ENCODE measurements at regions not wholly inside any gene's neighbourhood (a gene's known extent, or its start where the extent isn't known, plus 50 kb on each side); places are given as distances from the start of the nearest gene placed in this dataset.

GRCh38 chr3:117619805-117620204 is 910.2 kb downstream of the TUSC7 start:
- ATAC-seq: no peak
- Histone ChIP-seq H3K79me2 (replicated peaks; ENCODE audit: insufficient read depth) (no peaks in the 10 kb centered on the region), H3K4me2 (no peak overlapping the region), H3K36me3 (ENCODE audit: insufficient read depth) (no peaks in the 10 kb centered on the region), H3K27ac (ENCODE audit: low read depth) (no peak overlapping the region), H2AFZ (no peak overlapping the region), H3K4me1 (ENCODE audit: insufficient read depth) (peaks cover 6% of the 10 kb centered on the region; the same call in 1 of the 2 replicates), H3K4me3 (no peak overlapping the region), H4K20me1 (replicated peaks; ENCODE audit: insufficient read depth) (no peaks in the 10 kb centered on the region), H3K27me3 (ENCODE audit: insufficient read depth) (no peaks in the 10 kb centered on the region), H3K9me2 (ENCODE audit: insufficient read depth) (no peaks in the 10 kb centered on the region), H3F3A (replicated peaks; ENCODE audit: low read depth) (no peaks in the 10 kb centered on the region)
- no peak overlapping the region for H3K4me3 Mint-ChIP-seq
- H3K27ac Mint-ChIP-seq: no peak overlapping the region
- H3K36me3 Mint-ChIP-seq (ENCODE audit: low read depth): no peaks in the 10 kb centered on the region
- no peak for DNase-seq (ENCODE audit: low spot score)
- peaks cover 8% of the 10 kb centered on the region for H3K4me1 Mint-ChIP-seq
- TF ChIP-seq, protein P1, sequence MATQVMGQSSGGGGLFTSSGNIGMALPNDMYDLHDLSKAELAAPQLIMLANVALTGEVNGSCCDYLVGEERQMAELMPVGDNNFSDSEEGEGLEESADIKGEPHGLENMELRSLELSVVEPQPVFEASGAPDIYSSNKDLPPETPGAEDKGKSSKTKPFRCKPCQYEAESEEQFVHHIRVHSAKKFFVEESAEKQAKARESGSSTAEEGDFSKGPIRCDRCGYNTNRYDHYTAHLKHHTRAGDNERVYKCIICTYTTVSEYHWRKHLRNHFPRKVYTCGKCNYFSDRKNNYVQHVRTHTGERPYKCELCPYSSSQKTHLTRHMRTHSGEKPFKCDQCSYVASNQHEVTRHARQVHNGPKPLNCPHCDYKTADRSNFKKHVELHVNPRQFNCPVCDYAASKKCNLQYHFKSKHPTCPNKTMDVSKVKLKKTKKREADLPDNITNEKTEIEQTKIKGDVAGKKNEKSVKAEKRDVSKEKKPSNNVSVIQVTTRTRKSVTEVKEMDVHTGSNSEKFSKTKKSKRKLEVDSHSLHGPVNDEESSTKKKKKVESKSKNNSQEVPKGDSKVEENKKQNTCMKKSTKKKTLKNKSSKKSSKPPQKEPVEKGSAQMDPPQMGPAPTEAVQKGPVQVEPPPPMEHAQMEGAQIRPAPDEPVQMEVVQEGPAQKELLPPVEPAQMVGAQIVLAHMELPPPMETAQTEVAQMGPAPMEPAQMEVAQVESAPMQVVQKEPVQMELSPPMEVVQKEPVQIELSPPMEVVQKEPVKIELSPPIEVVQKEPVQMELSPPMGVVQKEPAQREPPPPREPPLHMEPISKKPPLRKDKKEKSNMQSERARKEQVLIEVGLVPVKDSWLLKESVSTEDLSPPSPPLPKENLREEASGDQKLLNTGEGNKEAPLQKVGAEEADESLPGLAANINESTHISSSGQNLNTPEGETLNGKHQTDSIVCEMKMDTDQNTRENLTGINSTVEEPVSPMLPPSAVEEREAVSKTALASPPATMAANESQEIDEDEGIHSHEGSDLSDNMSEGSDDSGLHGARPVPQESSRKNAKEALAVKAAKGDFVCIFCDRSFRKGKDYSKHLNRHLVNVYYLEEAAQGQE (IDR thresholded peaks at IDR 0.05; ENCODE audit: unreplicated experiment): no peak
- no peak for TF ChIP-seq ZNF114 (CRISPR knock-in tag; IDR thresholded peaks at IDR 0.05)
- TF ChIP-seq CREB1 (CRISPR knock-in tag; IDR thresholded peaks at IDR 0.05; ENCODE audit: low read depth): no peak
- TF ChIP-seq STAT1 (IDR thresholded peaks at IDR 0.05; ENCODE audit: unreplicated experiment): no peak
- H3K9me3 Mint-ChIP-seq: no peaks in the 10 kb centered on the region
- H3K27me3 Mint-ChIP-seq (ENCODE audit: insufficient read depth, low read depth, poor library complexity): no peaks in the 10 kb centered on the region

DNA sequence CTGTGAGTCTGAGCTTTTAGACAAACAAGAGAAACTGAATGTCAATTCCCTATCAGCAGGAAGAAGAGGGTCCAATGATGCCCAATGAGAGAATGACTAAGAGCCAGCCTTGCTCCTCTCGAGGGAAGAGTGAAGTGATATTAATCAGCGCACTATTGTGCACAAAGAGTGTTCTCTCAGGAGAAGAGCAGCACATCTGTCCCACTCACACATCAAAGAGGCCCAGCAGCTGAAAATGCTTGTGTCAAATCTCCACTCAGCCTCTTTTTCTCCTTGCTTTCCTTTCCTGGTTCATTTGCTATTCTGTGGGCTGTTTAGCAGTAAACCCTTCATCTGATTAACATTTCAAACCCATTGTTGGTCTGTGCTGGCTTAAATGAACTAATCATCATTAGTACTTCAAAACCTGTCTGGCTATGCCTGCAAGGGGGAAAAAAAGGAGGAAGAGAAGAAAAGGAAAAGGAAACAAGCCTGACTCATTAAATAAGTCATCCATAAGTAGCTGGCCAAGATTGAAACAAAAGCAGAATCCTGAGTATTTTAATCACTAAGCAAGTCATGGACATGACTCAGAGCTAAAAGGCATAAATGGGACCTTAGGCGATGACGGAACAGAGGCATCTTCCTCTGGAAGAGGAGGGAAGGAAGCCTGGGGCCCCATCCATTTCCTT is 912.7 kb downstream of the TUSC7 start:
- H3K27me3 Mint-ChIP-seq (ENCODE audit: insufficient read depth, low read depth, poor library complexity): no peaks in the 10 kb centered on the region
- no peak for TF ChIP-seq EZH2phosphoT487 (IDR thresholded peaks at IDR 0.05; ENCODE audit: unreplicated experiment)
- no peak for TF ChIP-seq POLR2AphosphoS5 (IDR thresholded peaks at IDR 0.05; ENCODE audit: low read depth)
- TF ChIP-seq, protein P2, sequence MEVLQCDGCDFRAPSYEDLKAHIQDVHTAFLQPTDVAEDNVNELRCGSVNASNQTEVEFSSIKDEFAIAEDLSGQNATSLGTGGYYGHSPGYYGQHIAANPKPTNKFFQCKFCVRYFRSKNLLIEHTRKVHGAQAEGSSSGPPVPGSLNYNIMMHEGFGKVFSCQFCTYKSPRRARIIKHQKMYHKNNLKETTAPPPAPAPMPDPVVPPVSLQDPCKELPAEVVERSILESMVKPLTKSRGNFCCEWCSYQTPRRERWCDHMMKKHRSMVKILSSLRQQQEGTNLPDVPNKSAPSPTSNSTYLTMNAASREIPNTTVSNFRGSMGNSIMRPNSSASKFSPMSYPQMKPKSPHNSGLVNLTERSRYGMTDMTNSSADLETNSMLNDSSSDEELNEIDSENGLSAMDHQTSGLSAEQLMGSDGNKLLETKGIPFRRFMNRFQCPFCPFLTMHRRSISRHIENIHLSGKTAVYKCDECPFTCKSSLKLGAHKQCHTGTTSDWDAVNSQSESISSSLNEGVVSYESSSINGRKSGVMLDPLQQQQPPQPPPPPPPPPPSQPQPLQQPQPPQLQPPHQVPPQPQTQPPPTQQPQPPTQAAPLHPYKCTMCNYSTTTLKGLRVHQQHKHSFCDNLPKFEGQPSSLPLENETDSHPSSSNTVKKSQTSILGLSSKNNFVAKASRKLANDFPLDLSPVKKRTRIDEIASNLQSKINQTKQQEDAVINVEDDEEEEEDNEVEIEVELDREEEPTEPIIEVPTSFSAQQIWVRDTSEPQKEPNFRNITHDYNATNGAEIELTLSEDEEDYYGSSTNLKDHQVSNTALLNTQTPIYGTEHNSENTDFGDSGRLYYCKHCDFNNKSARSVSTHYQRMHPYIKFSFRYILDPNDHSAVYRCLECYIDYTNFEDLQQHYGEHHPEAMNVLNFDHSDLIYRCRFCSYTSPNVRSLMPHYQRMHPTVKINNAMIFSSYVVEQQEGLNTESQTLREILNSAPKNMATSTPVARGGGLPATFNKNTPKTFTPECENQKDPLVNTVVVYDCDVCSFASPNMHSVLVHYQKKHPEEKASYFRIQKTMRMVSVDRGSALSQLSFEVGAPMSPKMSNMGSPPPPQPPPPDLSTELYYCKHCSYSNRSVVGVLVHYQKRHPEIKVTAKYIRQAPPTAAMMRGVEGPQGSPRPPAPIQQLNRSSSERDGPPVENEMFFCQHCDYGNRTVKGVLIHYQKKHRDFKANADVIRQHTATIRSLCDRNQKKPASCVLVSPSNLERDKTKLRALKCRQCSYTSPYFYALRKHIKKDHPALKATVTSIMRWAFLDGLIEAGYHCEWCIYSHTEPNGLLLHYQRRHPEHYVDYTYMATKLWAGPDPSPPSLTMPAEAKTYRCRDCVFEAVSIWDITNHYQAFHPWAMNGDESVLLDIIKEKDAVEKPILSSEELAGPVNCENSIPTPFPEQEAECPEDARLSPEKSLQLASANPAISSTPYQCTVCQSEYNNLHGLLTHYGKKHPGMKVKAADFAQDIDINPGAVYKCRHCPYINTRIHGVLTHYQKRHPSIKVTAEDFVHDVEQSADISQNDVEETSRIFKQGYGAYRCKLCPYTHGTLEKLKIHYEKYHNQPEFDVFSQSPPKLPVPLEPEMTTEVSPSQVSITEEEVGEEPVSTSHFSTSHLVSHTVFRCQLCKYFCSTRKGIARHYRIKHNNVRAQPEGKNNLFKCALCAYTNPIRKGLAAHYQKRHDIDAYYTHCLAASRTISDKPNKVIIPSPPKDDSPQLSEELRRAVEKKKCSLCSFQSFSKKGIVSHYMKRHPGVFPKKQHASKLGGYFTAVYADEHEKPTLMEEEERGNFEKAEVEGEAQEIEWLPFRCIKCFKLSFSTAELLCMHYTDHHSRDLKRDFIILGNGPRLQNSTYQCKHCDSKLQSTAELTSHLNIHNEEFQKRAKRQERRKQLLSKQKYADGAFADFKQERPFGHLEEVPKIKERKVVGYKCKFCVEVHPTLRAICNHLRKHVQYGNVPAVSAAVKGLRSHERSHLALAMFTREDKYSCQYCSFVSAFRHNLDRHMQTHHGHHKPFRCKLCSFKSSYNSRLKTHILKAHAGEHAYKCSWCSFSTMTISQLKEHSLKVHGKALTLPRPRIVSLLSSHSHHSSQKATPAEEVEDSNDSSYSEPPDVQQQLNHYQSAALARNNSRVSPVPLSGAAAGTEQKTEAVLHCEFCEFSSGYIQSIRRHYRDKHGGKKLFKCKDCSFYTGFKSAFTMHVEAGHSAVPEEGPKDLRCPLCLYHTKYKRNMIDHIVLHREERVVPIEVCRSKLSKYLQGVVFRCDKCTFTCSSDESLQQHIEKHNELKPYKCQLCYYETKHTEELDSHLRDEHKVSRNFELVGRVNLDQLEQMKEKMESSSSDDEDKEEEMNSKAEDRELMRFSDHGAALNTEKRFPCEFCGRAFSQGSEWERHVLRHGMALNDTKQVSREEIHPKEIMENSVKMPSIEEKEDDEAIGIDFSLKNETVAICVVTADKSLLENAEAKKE (CRISPR knock-in tag; IDR thresholded peaks at IDR 0.05): no peak
- no peak for TF ChIP-seq CREB1 (CRISPR knock-in tag; IDR thresholded peaks at IDR 0.05; ENCODE audit: low read depth)
- no peak for TF ChIP-seq ZNF331 (CRISPR knock-in tag; IDR thresholded peaks at IDR 0.05; ENCODE audit: low read depth)
- TF ChIP-seq, protein P1 (IDR thresholded peaks at IDR 0.05; ENCODE audit: unreplicated experiment): no peak

More for the DNA sequence above, 912.7 kb downstream of the TUSC7 start:
- Histone ChIP-seq H3K27ac (ENCODE audit: low read depth) (no peak overlapping the region), H4K20me1 (replicated peaks; ENCODE audit: insufficient read depth) (no peaks in the 10 kb centered on the region), H3K9me2 (ENCODE audit: insufficient read depth) (no peaks in the 10 kb centered on the region), H3K36me3 (ENCODE audit: insufficient read depth) (no peaks in the 10 kb centered on the region), H3K4me3 (no peak overlapping the region), H3K79me2 (replicated peaks; ENCODE audit: insufficient read depth) (no peaks in the 10 kb centered on the region), H3F3A (replicated peaks; ENCODE audit: low read depth) (no peaks in the 10 kb centered on the region), H3K27me3 (ENCODE audit: insufficient read depth) (no peaks in the 10 kb centered on the region), H3K4me2 (no peak overlapping the region), H3K4me1 (ENCODE audit: insufficient read depth) (peaks cover 17% of the 10 kb centered on the region), H2AFZ (no peak overlapping the region)
- no peaks in the 10 kb centered on the region for H3K36me3 Mint-ChIP-seq (ENCODE audit: low read depth)
- peaks cover 19% of the 10 kb centered on the region for H3K4me1 Mint-ChIP-seq
- no peak overlapping the region for H3K27ac Mint-ChIP-seq
- no peaks in the 10 kb centered on the region for H3K9me3 Mint-ChIP-seq
- ATAC-seq (no peak), DNase-seq (ENCODE audit: low spot score) (no peak)
- no peak overlapping the region for H3K4me3 Mint-ChIP-seq

Data from GM23338 (cell line).